NCI-H2107 treated with DMSO at 0.1 percent for 48 hours (cell line): ENCODE measurements at regions not wholly inside any gene's neighbourhood (a gene's known extent, or its start where the extent isn't known, plus 50 kb on each side); places are given as distances from the start of the nearest gene placed in this dataset.

Experiments used
- DNase-seq: peaks from one replicate; lab custom pipeline; 2025; ENCODE audit not compliant: unreplicated experiment; lab: John Stamatoyannopoulos, UW

GRCh38 chr10:113320211-113320610 lies 232.6 kb upstream of the HABP2 start:
- DNase-seq = no peak

- no peak for DNase-seq
These were observed 231.9 kb upstream of the HABP2 start for GRCh38 chr10:113320987-113321386.

GRCh38 chr10:113322843-113323242 lies 230.0 kb upstream of the HABP2 start:
- DNase-seq = no peak

- DNase-seq = no peak
These were observed 228.9 kb upstream of the HABP2 start for GRCh38 chr10:113323985-113324384.

- DNase-seq = no peak
These were observed 226.4 kb upstream of the HABP2 start for GRCh38 chr10:113326160-113327111.

GRCh38 chr10:113329121-113329596 lies 223.7 kb upstream of the HABP2 start:
- no peak for DNase-seq

GRCh38 chr10:113331961-113332360 lies 220.9 kb upstream of the HABP2 start:
- DNase-seq = no peak

- DNase-seq = no peak
These were observed 219.5 kb upstream of the HABP2 start for GRCh38 chr10:113333313-113333712.

- no peak for DNase-seq
These were observed 217.3 kb upstream of the HABP2 start for GRCh38 chr10:113335592-113335991.

GRCh38 chr10:113336549-113337130 lies 216.2 kb upstream of the HABP2 start:
- DNase-seq = no peak

GRCh38 chr10:113337142-113337541 lies 215.7 kb upstream of the HABP2 start:
- no peak for DNase-seq

- DNase-seq = no peak
These were observed 213.7 kb upstream of the HABP2 start for GRCh38 chr10:113339121-113339520.

- no peak for DNase-seq
These were observed 212.6 kb upstream of the HABP2 start for GRCh38 chr10:113340282-113340681.

- DNase-seq = no peak
These were observed 211.7 kb upstream of the HABP2 start for GRCh38 chr10:113341138-113341537.

- DNase-seq = no peak
These were observed 206.8 kb upstream of the HABP2 start for GRCh38 chr10:113345826-113346624.

GRCh38 chr10:113347508-113347907 lies 205.3 kb upstream of the HABP2 start:
- DNase-seq = no peak

- no peak for DNase-seq
These were observed 204.2 kb upstream of the HABP2 start for GRCh38 chr10:113348694-113349093.

- DNase-seq = no peak
These were observed 202.4 kb upstream of the HABP2 start for GRCh38 chr10:113350311-113351040.

- no peak for DNase-seq
These were observed 198.1 kb upstream of the HABP2 start for GRCh38 chr10:113354711-113355110.

- DNase-seq = no peak
These were observed 195.8 kb upstream of the HABP2 start for GRCh38 chr10:113356794-113357680.
